ENCODE measurements at regions not wholly inside any gene's neighbourhood (a gene's known extent, or its start where the extent isn't known, plus 50 kb on each side); places are given as distances from the start of the nearest gene placed in this dataset.

DNA sequence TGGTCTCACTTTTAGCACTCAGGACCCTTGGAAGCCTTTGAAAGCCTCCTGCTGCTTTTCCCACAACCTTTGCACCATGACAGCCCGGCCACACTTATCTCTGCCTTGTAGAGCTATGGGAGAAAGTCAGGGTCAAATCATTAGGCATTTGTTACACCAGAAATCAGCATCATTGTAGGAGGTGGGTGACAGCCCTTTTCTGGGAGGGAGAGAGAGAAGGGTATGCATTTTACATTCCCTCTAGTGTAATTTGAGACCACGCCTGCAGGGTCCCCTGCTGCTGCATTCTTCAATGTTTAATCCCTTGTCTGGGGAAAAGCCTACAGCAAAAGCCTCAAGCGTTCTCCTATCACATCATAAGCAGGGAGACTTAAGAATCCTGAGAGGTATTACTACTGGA, 766.8 kb upstream of the FAM98A start:
- intact Hi-C loops (cut with micrococcal nuclease) = no loop called here
- Mint-ChIP-seq H3K4me3 (no peak overlapping the region), H3K4me1 (ENCODE audit: low read depth) (no peaks in the 10 kb centered on the region), H3K36me3 (ENCODE audit: low read depth) (no peaks in the 10 kb centered on the region), H3K9me3 (no peaks in the 10 kb centered on the region), H3K27me3 (no peaks in the 10 kb centered on the region), H3K27ac (no peak overlapping the region)

DNA sequence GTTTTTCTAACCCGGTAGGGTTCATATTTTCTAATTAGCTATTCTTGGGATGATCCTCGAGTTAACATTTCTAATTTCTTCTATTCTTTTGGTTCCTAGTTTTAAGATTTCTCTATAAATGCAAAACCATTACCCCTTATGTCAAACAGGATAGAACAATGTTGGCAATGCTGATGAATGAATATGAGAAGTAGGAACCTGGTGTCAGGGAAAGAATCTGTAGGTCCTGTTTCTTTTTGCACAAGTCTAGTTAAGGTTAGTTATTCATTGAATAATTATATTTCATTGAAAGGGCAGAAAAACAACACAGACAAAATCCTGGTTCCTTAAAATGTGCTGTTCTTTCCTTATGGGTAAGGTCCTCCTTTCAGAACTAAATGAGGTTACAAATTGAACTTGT, 766.4 kb upstream of the FAM98A start:
- H3K4me3 Mint-ChIP-seq = no peak overlapping the region
- no peaks in the 10 kb centered on the region for H3K36me3 Mint-ChIP-seq (ENCODE audit: low read depth)
- intact Hi-C loops (cut with micrococcal nuclease) = no loop called here
- H3K27ac Mint-ChIP-seq = no peak overlapping the region
- no peaks in the 10 kb centered on the region for H3K27me3 Mint-ChIP-seq
- H3K9me3 Mint-ChIP-seq = no peaks in the 10 kb centered on the region
- no peaks in the 10 kb centered on the region for H3K4me1 Mint-ChIP-seq (ENCODE audit: low read depth)

- no peaks in the 10 kb centered on the region for H3K9me3 Mint-ChIP-seq
- no peak overlapping the region for H3K27ac Mint-ChIP-seq
- H3K27me3 Mint-ChIP-seq = no peaks in the 10 kb centered on the region
- no peak overlapping the region for H3K4me3 Mint-ChIP-seq
- H3K4me1 Mint-ChIP-seq (ENCODE audit: low read depth) = no peaks in the 10 kb centered on the region
- no peaks in the 10 kb centered on the region for H3K36me3 Mint-ChIP-seq (ENCODE audit: low read depth)
- intact Hi-C loops (cut with micrococcal nuclease) = no loop called here
Measured at GRCh38 chr2:34353509-34354113, 754.5 kb upstream of the FAM98A start.

DNA sequence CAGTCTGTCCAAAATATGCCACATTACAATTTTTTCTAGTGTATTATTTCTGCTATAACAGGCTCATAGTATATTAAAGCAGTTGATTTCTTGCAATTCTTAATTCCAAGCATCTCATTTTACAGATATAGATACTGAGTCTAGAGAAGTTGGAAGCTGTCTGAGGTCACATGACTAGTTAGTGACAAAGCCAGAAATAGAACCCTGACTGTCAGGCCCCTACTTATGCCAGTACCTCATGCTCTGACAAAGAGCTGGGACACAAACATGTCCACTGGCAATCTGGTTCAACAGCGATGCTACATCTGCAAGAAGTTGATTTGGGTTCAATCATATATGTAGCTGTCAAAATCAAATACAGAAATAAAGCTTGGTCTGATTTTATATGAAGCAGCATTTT, 750.4 kb upstream of the FAM98A start:
- Mint-ChIP-seq H3K4me3 (no peak overlapping the region), H3K27ac (no peak overlapping the region), H3K4me1 (ENCODE audit: low read depth) (no peaks in the 10 kb centered on the region), H3K9me3 (no peaks in the 10 kb centered on the region), H3K36me3 (ENCODE audit: low read depth) (no peaks in the 10 kb centered on the region), H3K27me3 (no peaks in the 10 kb centered on the region)
- intact Hi-C loops (cut with micrococcal nuclease) = no loop called here

- Mint-ChIP-seq H3K27ac (no peak overlapping the region), H3K4me3 (no peak overlapping the region), H3K36me3 (ENCODE audit: low read depth) (no peaks in the 10 kb centered on the region), H3K9me3 (peaks cover 9% of the 10 kb centered on the region), H3K27me3 (no peaks in the 10 kb centered on the region), H3K4me1 (ENCODE audit: low read depth) (no peaks in the 10 kb centered on the region)
- intact Hi-C loops (cut with micrococcal nuclease) = no loop called here
Measured at GRCh38 chr2:34345030-34345429, 745.9 kb upstream of the FAM98A start.

DNA sequence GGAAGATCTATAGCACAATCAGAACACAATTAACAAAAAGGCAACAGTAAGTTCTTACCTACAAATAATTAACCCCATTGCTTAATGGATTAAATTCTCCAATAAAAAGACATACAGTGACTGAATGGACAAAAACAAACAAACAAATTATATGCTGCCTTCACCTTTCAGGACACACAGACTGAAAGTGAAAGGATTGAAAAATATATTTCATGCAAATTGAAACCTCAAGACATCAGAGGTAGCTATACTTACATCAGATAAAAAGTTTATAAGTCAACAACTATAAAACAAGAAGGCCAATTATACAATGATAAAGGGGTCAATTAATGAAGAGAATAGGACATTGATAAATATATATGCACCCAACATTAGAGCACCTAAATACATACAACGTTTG, 741.2 kb upstream of the FAM98A start:
- no peak overlapping the region for H3K4me3 Mint-ChIP-seq
- intact Hi-C loops (cut with micrococcal nuclease) = no loop called here
- peaks cover 9% of the 10 kb centered on the region for H3K9me3 Mint-ChIP-seq
- H3K36me3 Mint-ChIP-seq (ENCODE audit: low read depth) = no peaks in the 10 kb centered on the region
- H3K27ac Mint-ChIP-seq = no peak overlapping the region
- H3K27me3 Mint-ChIP-seq = no peaks in the 10 kb centered on the region
- no peaks in the 10 kb centered on the region for H3K4me1 Mint-ChIP-seq (ENCODE audit: low read depth)

- Mint-ChIP-seq H3K36me3 (ENCODE audit: low read depth) (no peaks in the 10 kb centered on the region), H3K4me3 (no peak overlapping the region), H3K27ac (no peak overlapping the region), H3K9me3 (peaks cover 9% of the 10 kb centered on the region), H3K27me3 (no peaks in the 10 kb centered on the region), H3K4me1 (ENCODE audit: low read depth) (no peaks in the 10 kb centered on the region)
- intact Hi-C loops (cut with micrococcal nuclease) = no loop called here
Measured at GRCh38 chr2:34337735-34338134, 738.6 kb upstream of the FAM98A start.

GRCh38 chr2:34332813-34333212, 733.7 kb upstream of the FAM98A start:
- no peaks in the 10 kb centered on the region for H3K4me1 Mint-ChIP-seq (ENCODE audit: low read depth)
- intact Hi-C loops (cut with micrococcal nuclease) = no loop called here
- no peak overlapping the region for H3K4me3 Mint-ChIP-seq
- H3K9me3 Mint-ChIP-seq = peaks cover 9% of the 10 kb centered on the region
- no peaks in the 10 kb centered on the region for H3K36me3 Mint-ChIP-seq (ENCODE audit: low read depth)
- H3K27me3 Mint-ChIP-seq = no peaks in the 10 kb centered on the region
- H3K27ac Mint-ChIP-seq = no peak overlapping the region

- no peaks in the 10 kb centered on the region for H3K4me1 Mint-ChIP-seq (ENCODE audit: low read depth)
- intact Hi-C loops (cut with micrococcal nuclease) = no loop called here
- no peak overlapping the region for H3K27ac Mint-ChIP-seq
- no peaks in the 10 kb centered on the region for H3K9me3 Mint-ChIP-seq
- no peak overlapping the region for H3K4me3 Mint-ChIP-seq
- no peaks in the 10 kb centered on the region for H3K27me3 Mint-ChIP-seq
- H3K36me3 Mint-ChIP-seq (ENCODE audit: low read depth) = no peaks in the 10 kb centered on the region
Measured at GRCh38 chr2:34320056-34320455, 721.0 kb upstream of the FAM98A start.

- Mint-ChIP-seq H3K4me1 (ENCODE audit: low read depth) (no peaks in the 10 kb centered on the region), H3K36me3 (ENCODE audit: low read depth) (no peaks in the 10 kb centered on the region), H3K4me3 (no peak overlapping the region), H3K27me3 (no peaks in the 10 kb centered on the region), H3K27ac (no peak overlapping the region), H3K9me3 (no peaks in the 10 kb centered on the region)
- intact Hi-C loops (cut with micrococcal nuclease) = no loop called here
Measured at GRCh38 chr2:34317797-34318196, 718.7 kb upstream of the FAM98A start.

GRCh38 chr2:34316788-34317187, 717.7 kb upstream of the FAM98A start:
- intact Hi-C loops (cut with micrococcal nuclease) = no loop called here
- Mint-ChIP-seq H3K4me1 (ENCODE audit: low read depth) (no peaks in the 10 kb centered on the region), H3K36me3 (ENCODE audit: low read depth) (no peaks in the 10 kb centered on the region), H3K9me3 (peaks cover 7% of the 10 kb centered on the region), H3K27ac (no peak overlapping the region), H3K27me3 (no peaks in the 10 kb centered on the region), H3K4me3 (no peak overlapping the region)

- Mint-ChIP-seq H3K36me3 (ENCODE audit: low read depth) (no peaks in the 10 kb centered on the region), H3K4me1 (ENCODE audit: low read depth) (no peaks in the 10 kb centered on the region), H3K27me3 (no peaks in the 10 kb centered on the region), H3K9me3 (peaks cover 25% of the 10 kb centered on the region), H3K4me3 (no peak overlapping the region), H3K27ac (no peak overlapping the region)
- intact Hi-C loops (cut with micrococcal nuclease) = no loop called here
Measured at GRCh38 chr2:34311816-34312215, 712.7 kb upstream of the FAM98A start.

DNA sequence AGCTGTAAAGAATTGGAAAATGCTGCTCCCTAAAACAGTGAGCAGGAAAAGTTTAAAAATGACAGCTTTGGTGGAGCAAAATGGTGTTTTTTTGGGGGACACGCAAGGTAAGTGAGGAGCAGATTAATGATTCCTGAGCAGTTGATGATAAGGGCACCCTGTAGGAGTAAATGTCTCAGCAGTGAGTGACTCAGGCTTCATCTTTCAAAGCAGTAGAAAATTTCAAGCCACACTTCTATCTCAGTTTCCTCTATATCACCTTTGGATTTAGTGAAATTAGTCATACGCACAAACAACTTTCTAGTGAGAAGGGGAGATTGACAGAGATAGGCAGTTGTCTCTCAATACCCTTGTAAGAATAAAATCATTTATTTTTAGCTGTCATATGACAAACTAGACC, 709.0 kb upstream of the FAM98A start:
- H3K4me1 Mint-ChIP-seq (ENCODE audit: low read depth) = no peaks in the 10 kb centered on the region
- intact Hi-C loops (cut with micrococcal nuclease) = no loop called here
- no peak overlapping the region for H3K27ac Mint-ChIP-seq
- H3K36me3 Mint-ChIP-seq (ENCODE audit: low read depth) = no peaks in the 10 kb centered on the region
- H3K4me3 Mint-ChIP-seq = no peak overlapping the region
- H3K27me3 Mint-ChIP-seq = no peaks in the 10 kb centered on the region
- H3K9me3 Mint-ChIP-seq = peaks cover 25% of the 10 kb centered on the region

GRCh38 chr2:34307636-34308035, 708.5 kb upstream of the FAM98A start:
- peaks cover 25% of the 10 kb centered on the region for H3K9me3 Mint-ChIP-seq
- no peaks in the 10 kb centered on the region for H3K4me1 Mint-ChIP-seq (ENCODE audit: low read depth)
- no peak overlapping the region for H3K4me3 Mint-ChIP-seq
- no peaks in the 10 kb centered on the region for H3K27me3 Mint-ChIP-seq
- no peaks in the 10 kb centered on the region for H3K36me3 Mint-ChIP-seq (ENCODE audit: low read depth)
- intact Hi-C loops (cut with micrococcal nuclease) = no loop called here
- H3K27ac Mint-ChIP-seq = no peak overlapping the region

- intact Hi-C loops (cut with micrococcal nuclease) = no loop called here
- H3K27ac Mint-ChIP-seq = no peak overlapping the region
- H3K4me1 Mint-ChIP-seq (ENCODE audit: low read depth) = no peaks in the 10 kb centered on the region
- no peak overlapping the region for H3K4me3 Mint-ChIP-seq
- H3K9me3 Mint-ChIP-seq = peaks cover 18% of the 10 kb centered on the region
- H3K36me3 Mint-ChIP-seq (ENCODE audit: low read depth) = no peaks in the 10 kb centered on the region
- no peaks in the 10 kb centered on the region for H3K27me3 Mint-ChIP-seq
Measured at GRCh38 chr2:34306745-34307144, 707.6 kb upstream of the FAM98A start.

Data from dendritic cell treated with granulocyte-macrophage colony-stimulating factor and Interleukin-4, amounts not matched to agents 40 ng/mL and 50 ng/mL, for 4 days (primary cell).